H1 (cell line): ENCODE measurements at regions not wholly inside any gene's neighbourhood (a gene's known extent, or its start where the extent isn't known, plus 50 kb on each side); places are given as distances from the start of the nearest gene placed in this dataset.

Experiments
- CHD7 ChIP-seq: fragments of 300-600 bp; sonication (generic); IDR thresholded peaks from 2 replicates; pipeline ENCODE4 v1.7.1; 2012; ENCODE audit warnings: low read length, moderate library complexity, mild to moderate bottlenecking, inconsistent platforms; ENCODE audit not compliant: insufficient replicate concordance
- HDAC6 ChIP-seq: IDR thresholded peaks from one replicate; pipeline ENCODE4 v1.7.1; 2012; ENCODE audit warnings: low read depth, mild to moderate bottlenecking, inconsistent platforms, low read length, moderate library complexity
- SIN3A ChIP-seq, 2 experiments: IDR thresholded peaks in 1 of 2; conservative IDR thresholded peaks in 1 of 2; 2 replicates each; pipeline ENCODE4 v1.6.1; 2011 to 2012; ENCODE audit warnings: low read length in 2 of 2, improper control_type of control experiment in 1 of 2, low read depth in 1 of 2, mild to moderate bottlenecking in 1 of 2
- TF ChIP-seq, protein P1 (sequence below): IDR thresholded peaks from 2 replicates; pipeline ENCODE4 v1.6.1; 2012; ENCODE audit warnings: inconsistent platforms

- no peak for TF ChIP-seq CHD7
- no peak for TF ChIP-seq SIN3A (conservative IDR thresholded peaks at IDR 0.05 in 1 of 2, IDR thresholded peaks at IDR 0.05 in 1 of 2; ENCODE audit: low read depth in 1 of 2, low read length in 2 of 2)
- no peak for TF ChIP-seq HDAC6
- TF ChIP-seq, protein P1, sequence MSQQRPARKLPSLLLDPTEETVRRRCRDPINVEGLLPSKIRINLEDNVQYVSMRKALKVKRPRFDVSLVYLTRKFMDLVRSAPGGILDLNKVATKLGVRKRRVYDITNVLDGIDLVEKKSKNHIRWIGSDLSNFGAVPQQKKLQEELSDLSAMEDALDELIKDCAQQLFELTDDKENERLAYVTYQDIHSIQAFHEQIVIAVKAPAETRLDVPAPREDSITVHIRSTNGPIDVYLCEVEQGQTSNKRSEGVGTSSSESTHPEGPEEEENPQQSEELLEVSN = no peak
- TF ChIP-seq, all 59 proteins: peak for 0
Measured at GRCh38 chr2:166805753-166806152, 82.5 kb upstream of the XIRP2 start (continued).
